Left forelimb (tissue), 1 donor: ENCODE measurements at regions not wholly inside any gene's neighbourhood (a gene's known extent, or its start where the extent isn't known, plus 50 kb on each side); places are given as distances from the start of the nearest gene placed in this dataset.
"Not testable (repeated sequence)": the region's sequence is repeated elsewhere in the genome, so short reads cannot be mapped to it uniquely, and the experiment has no call there.

Source experiments
- DNase-seq: peaks from one replicate; pipeline ENCODE4 v3.0.0-alpha.2; 2018; ENCODE audit warnings: low spot score

DNA sequence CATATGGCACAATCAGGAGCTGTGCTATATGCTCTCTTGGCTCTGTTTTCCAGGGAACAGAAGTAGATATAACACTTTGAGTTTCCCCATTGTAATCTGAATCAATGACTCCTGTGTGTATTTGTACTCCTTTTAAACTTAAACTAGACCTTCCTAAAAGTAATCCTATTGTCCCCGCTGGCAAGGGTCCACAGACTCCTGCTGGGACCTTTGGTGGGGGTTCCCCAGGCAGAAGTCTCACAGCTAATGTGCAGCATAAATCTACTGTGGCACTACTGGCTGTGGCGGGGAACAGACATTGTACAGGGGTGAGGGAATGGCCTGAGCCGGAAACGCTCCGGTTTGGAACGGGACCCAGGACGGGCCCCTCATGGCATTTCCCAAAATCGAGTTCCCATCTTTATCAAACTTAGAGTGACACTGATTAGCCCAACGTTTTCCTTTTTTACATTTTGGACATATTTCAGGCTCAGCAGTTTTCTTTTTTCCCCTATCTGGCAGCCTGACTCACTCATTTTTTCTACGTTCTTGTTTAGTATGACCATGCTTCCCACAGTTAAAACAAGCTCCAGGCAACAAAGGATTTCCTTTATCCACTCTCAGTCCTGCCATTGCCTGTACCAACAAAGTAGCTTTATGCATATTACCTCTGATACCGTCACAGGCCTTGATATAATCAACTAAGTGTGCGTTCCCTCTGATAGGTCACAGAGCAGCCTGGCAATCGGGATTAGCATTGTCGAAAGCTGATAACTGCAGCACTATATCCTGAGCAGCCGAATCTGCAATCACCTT lies 59.5 kb upstream of the LPCAT1 start:
- DNase-seq = not testable (repeated sequence)

DNA sequence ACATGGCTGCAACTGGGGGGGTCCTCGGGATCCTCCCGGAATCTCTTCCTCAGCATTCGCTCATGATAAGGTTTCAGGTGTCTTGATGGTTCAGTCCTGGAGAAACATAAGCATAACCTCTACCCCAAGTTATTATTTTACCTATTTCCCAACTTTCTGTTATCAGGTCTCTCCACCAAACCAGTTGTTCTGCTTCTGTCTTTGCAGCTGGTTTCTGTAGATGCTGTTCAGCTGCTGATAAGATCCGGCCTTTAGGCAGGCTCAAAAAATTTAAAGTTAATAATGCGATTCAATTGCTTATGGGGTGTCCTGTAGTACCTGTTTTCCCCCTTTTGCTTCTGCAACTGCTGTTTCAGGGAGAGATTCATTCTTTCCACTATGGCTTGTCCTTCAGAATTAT lies 55.6 kb upstream of the LPCAT1 start:
- DNase-seq = not testable (repeated sequence)

DNA sequence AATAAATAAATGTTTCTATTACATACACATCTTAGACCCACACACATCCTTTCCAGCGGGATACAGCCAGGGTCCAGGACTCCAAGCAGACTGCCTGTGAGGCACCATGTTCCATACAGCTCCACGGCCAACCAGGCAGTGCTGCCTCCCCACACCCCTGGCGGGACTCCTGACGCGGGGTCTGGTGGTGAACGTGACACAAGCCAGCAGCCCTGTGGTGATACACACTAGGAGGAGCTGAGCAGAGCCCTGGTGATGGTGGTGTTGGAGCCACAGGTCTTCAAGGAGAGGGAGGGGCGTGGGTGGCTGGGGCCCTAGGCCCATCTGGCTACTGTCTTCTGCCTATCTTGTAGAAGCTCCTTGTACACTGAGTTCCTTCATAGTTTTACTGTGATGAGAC lies 53.1 kb upstream of the LPCAT1 start:
- not testable (repeated sequence) for DNase-seq

DNA sequence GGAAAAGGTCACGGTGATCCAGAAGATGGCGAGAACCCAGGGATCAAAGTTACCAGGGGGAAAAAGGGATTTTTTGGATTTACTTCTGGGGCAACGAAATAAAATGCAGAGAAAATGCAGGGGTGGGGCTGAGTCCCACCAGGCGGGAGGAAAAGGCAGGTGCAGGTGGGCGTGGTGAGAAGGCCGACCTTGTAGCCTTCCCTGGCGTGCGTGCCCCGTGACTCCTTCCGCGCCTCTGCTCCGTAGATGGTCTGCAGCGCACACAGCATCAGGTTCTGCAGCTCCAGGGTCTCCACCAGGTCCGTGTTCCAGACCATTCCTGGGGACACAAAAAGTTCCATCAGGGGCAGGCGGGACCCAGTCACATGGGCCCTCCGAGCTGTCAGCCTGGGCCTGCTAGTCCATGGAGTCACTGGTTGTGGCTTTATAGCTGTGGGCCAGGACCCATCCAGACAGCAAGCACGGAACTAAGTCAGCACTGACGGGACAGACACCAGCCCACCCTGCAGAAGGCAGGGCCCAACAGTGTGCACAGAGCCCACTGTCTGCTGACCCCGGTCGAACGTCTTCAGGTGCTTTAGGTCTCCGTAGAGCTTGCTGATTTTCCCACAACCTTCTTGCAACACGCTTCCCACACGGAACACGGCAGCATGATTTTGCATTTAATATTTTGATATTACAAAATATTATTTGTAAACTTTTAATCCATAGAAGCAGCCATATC lies 52.4 kb upstream of the LPCAT1 start:
- DNase-seq = not testable (repeated sequence)

DNA sequence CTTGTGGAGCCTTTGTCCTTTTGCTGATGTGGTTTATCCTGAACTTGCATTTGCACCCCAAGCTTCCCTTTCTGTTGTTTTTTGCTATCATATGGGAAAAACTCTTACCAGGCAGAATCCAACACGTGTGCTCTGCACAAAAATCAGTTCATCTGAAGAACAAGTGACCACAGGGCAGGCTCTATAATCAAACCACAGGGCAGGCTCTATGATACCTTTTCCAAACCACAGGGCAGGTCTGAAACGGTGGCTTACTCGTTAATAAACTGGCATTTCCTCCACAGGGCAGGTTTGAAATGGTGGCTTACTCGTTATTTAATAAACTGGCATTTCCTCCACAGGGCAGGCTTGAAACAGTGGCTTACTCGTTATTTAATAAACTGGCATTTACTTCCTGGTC lies 51.7 kb upstream of the LPCAT1 start:
- not testable (repeated sequence) for DNase-seq

DNA sequence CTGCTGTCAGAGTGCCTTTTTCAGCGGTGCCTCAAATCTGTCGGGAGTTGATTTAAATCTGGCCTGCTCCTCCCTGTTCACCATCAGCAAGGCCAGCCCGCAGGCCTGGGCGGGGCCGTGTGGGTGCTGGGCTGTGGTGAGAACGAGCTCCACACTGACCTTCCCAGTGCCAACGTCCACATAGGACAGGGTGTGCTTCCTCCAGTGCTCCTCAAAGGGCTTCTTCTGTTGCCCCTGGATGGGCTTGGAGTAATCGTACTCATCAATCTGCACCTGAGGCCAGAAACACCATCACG lies 50.2 kb upstream of the LPCAT1 start:
- DNase-seq = not testable (repeated sequence)

DNA sequence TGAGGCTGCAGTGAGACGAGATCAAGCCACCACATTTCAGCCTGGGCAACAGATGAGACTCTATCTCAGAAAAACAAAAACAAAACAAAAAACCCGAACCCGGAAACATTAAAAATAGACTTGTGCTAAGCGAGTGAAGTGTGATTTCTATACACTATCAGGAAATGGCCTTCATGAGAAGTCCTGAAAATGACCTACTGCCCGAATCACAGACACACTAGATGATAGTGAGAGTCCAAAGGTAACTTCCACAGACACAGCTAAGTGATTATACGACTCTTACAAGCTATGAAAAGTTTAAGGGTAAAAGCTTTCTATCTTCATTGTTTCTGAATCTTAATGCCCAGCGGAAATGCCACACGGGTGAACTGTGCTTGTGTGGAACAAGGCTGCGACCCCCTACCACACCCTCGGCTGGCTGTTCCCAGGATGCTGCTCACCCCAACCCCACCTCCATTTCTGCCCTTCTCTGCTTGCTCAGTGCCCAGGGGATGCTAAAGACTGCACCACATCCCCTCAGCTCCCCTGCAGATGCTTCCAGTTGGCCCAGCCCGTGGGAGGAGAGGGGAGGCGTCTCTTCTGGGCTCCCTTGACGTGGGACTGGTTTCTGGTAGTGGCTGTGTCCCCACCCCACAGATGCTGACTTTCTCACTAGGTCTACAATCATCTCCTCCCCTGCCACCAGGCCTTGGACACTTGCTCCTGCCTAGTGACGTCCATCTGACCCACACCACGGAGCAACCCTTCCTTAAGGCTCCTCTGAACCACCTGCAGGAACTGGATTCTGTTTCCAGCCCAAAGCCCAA lies 49.7 kb upstream of the LPCAT1 start:
- not testable (repeated sequence) for DNase-seq
